IMR-90 (cell line): ENCODE measurements at regions not wholly inside any gene's neighbourhood (a gene's known extent, or its start where the extent isn't known, plus 50 kb on each side); places are given as distances from the start of the nearest gene placed in this dataset.

Source experiments
- ATAC-seq: fragments of 200-7000 bp; cut with Tn5 transposase; 2 replicates; pipeline ENCODE4 v1.9.1; 2020; ENCODE audit warnings: low read depth, mild to moderate bottlenecking, moderate library complexity
- BruUV-seq: library from RNA; stranded (reverse); fragments of 400-500 nt; replicated peaks from 2 replicates; lab custom pipeline; 2021; lab: Mats Ljungman, UMichigan
- CTCF ChIA-PET: fragments of 300-600 bp; formaldehyde crosslinking; extraction: SDS; loops from one replicate; lab custom pipeline; 2021; ENCODE audit warnings: antibody characterized with exemption; lab: Yijun Ruan, JAX
- POLR2A ChIA-PET: fragments of 300-600 bp; sonication (Branson Sonifier 250); formaldehyde crosslinking; loops from one replicate; lab custom pipeline; 2022; ENCODE audit warnings: antibody characterized with exemption; ENCODE audit not compliant: unreplicated experiment; lab: Charles Lee
- DNase-seq: peaks from one replicate; pipeline ENCODE4 v3.0.0; 2013
- H2AFZ ChIP-seq: replicated peaks from 2 replicates; pipeline ENCODE3; 2013; ENCODE audit warnings: low read length, mild to moderate bottlenecking; ENCODE audit not compliant: poor library complexity
- H2AK5ac ChIP-seq: 2 replicates; pipeline ENCODE4 v1.6.1; 2013; ENCODE audit warnings: low read depth, low read length, inconsistent platforms
- H2AK9ac ChIP-seq: replicated peaks from 2 replicates; pipeline ENCODE3; 2013; ENCODE audit warnings: mild to moderate bottlenecking, low read depth, low read length, moderate library complexity; ENCODE audit not compliant: poor library complexity
- H2BK120ac ChIP-seq: 2 replicates; pipeline ENCODE4 v1.6.1; 2013; ENCODE audit warnings: low read depth, low read length, inconsistent platforms
- H2BK15ac ChIP-seq: 3 replicates; pipeline ENCODE4 v1.6.1; 2013; ENCODE audit warnings: low read depth, low read length, inconsistent platforms
- H2BK20ac ChIP-seq: 2 replicates; pipeline ENCODE4 v1.6.1; 2013; ENCODE audit warnings: low read depth, mild to moderate bottlenecking, inconsistent platforms, low read length, moderate library complexity
- H2BK5ac ChIP-seq: 2 replicates; pipeline ENCODE4 v1.6.1; 2013; ENCODE audit warnings: mild to moderate bottlenecking, low read depth, low read length, inconsistent platforms; ENCODE audit not compliant: poor library complexity, severe bottlenecking
- H3K14ac ChIP-seq: replicated peaks from 2 replicates; pipeline ENCODE4 v1.6.1; 2013; ENCODE audit warnings: low read depth, low read length, inconsistent platforms
- H3K18ac ChIP-seq: 2 replicates; pipeline ENCODE4 v1.6.1; 2013; ENCODE audit warnings: low read depth, low read length, control low read depth
- H3K23ac ChIP-seq: 2 replicates; pipeline ENCODE4 v1.6.1; 2013; ENCODE audit warnings: low read depth, low read length, inconsistent platforms
- H3K27ac ChIP-seq: 2 replicates; pipeline ENCODE4 v1.5.1; 2013; ENCODE audit warnings: mild to moderate bottlenecking, control low read depth, low read length; ENCODE audit not compliant: insufficient read depth
- H3K27me3 ChIP-seq: 2 replicates; pipeline ENCODE4 v1.6.1; 2013; ENCODE audit warnings: low read length; ENCODE audit not compliant: control insufficient read depth, insufficient read depth
- H3K36me3 ChIP-seq: 2 replicates; pipeline ENCODE4 v1.6.1; 2013; ENCODE audit warnings: low read length, mixed read lengths; ENCODE audit not compliant: control insufficient read depth, insufficient read depth
- H3K4ac ChIP-seq: 2 replicates; pipeline ENCODE4 v1.6.1; 2013; ENCODE audit warnings: low read depth, low read length, inconsistent platforms
- H3K4me1 ChIP-seq: 2 replicates; pipeline ENCODE4 v1.6.1; 2013; ENCODE audit warnings: low read length, mixed read lengths; ENCODE audit not compliant: control insufficient read depth, insufficient read depth
- H3K4me2 ChIP-seq: 2 replicates; pipeline ENCODE4 v1.6.1; 2013; ENCODE audit warnings: low read depth, mild to moderate bottlenecking, control low read depth, low read length, moderate library complexity
- H3K4me3 ChIP-seq: 2 replicates; pipeline ENCODE4 v1.5.1; 2013; ENCODE audit warnings: low read depth, mild to moderate bottlenecking, control low read depth, low read length, moderate library complexity; ENCODE audit not compliant: insufficient read depth
- H3K56ac ChIP-seq: 2 replicates; pipeline ENCODE4 v1.6.1; 2013; ENCODE audit warnings: low read length, inconsistent platforms; ENCODE audit not compliant: insufficient read depth; ENCODE audit errors: extremely low read depth
- H3K79me1 ChIP-seq, 2 experiments: 2 replicates each; pipeline ENCODE4 v1.6.1; 2013; ENCODE audit warnings: low read length in 2 of 2, inconsistent platforms in 1 of 2, low read depth in 1 of 2
- H3K9ac ChIP-seq: 2 replicates; pipeline ENCODE4 v1.6.1; 2013; ENCODE audit warnings: low read depth, low read length, control low read depth
- H3K9me1 ChIP-seq: 2 replicates; pipeline ENCODE4 v1.6.1; 2013; ENCODE audit warnings: low read length, inconsistent platforms; ENCODE audit not compliant: insufficient read depth
- H3K9me3 ChIP-seq: 2 replicates; pipeline ENCODE4 v1.6.1; 2013; ENCODE audit warnings: low read length; ENCODE audit not compliant: control insufficient read depth, insufficient read depth
- H4K20me1 ChIP-seq: 2 replicates; pipeline ENCODE4 v1.6.1; 2013; ENCODE audit warnings: low read length, inconsistent platforms; ENCODE audit not compliant: insufficient read depth
- H4K5ac ChIP-seq: 2 replicates; pipeline ENCODE4 v1.6.1; 2013; ENCODE audit warnings: mild to moderate bottlenecking, low read depth, low read length, control low read depth
- H4K8ac ChIP-seq, 2 experiments: 2 replicates each; pipeline ENCODE4 v1.6.1; 2013; ENCODE audit warnings: low read depth in 2 of 2, low read length in 2 of 2, control low read depth in 1 of 2, inconsistent platforms in 1 of 2
- H4K91ac ChIP-seq: 2 replicates; pipeline ENCODE4 v1.6.1; 2013; ENCODE audit warnings: low read depth, low read length, inconsistent platforms; ENCODE audit not compliant: insufficient read depth
- BHLHE40 ChIP-seq: fragments of 150-350 bp; IDR thresholded peaks from 2 replicates; pipeline ENCODE4 v1.6.1; 2016; ENCODE audit warnings: mild to moderate bottlenecking, low read depth, low read length
- CEBPB ChIP-seq: IDR thresholded peaks from 2 replicates; pipeline ENCODE4 v1.6.1; 2012; ENCODE audit warnings: low read depth, low read length, improper control_type of control experiment
- CHD1 ChIP-seq: IDR thresholded peaks from 2 replicates; pipeline ENCODE4 v1.6.1; 2012; ENCODE audit warnings: low read depth, low read length, improper control_type of control experiment
- CTCF ChIP-seq: conservative IDR thresholded peaks from 2 replicates; pipeline ENCODE4 v1.5.1; 2012; ENCODE audit warnings: mild to moderate bottlenecking, low read depth, low read length, improper control_type of control experiment
- ELK1 ChIP-seq: fragments of 150-350 bp; IDR thresholded peaks from 2 replicates; pipeline ENCODE4 v1.6.1; 2016; ENCODE audit warnings: low read depth, mild to moderate bottlenecking, low read length, moderate library complexity, borderline replicate concordance
- FOS ChIP-seq: fragments of 150-350 bp; IDR thresholded peaks from 2 replicates; pipeline ENCODE4 v1.6.1; 2016; ENCODE audit warnings: low read depth, low read length
- MAFK ChIP-seq: IDR thresholded peaks from 2 replicates; pipeline ENCODE4 v1.6.1; 2012; ENCODE audit warnings: low read depth, low read length, improper control_type of control experiment
- MAZ ChIP-seq: IDR thresholded peaks from 2 replicates; pipeline ENCODE4 v1.6.1; 2012; ENCODE audit warnings: low read depth, mild to moderate bottlenecking, low read length, improper control_type of control experiment, moderate library complexity, borderline replicate concordance
- MXI1 ChIP-seq: IDR thresholded peaks from 2 replicates; pipeline ENCODE4 v1.6.1; 2012; ENCODE audit warnings: low read depth, mild to moderate bottlenecking, low read length, moderate library complexity, borderline replicate concordance
- NFE2L2 ChIP-seq: fragments of 150-350 bp; IDR thresholded peaks from 2 replicates; pipeline ENCODE4 v1.6.1; 2016; ENCODE audit warnings: low read depth, mild to moderate bottlenecking, low read length
- POLR2A ChIP-seq: IDR thresholded peaks from 2 replicates; pipeline ENCODE4 v1.6.1; 2012; ENCODE audit warnings: mild to moderate bottlenecking, low read depth, low read length
- RAD21 ChIP-seq: IDR thresholded peaks from 2 replicates; pipeline ENCODE4 v1.6.1; 2012; ENCODE audit warnings: low read length, improper control_type of control experiment
- RCOR1 ChIP-seq: IDR thresholded peaks from 2 replicates; pipeline ENCODE4 v1.6.1; 2012; ENCODE audit warnings: mild to moderate bottlenecking, low read length, improper control_type of control experiment; ENCODE audit not compliant: insufficient replicate concordance
- RFX5 ChIP-seq: IDR thresholded peaks from 2 replicates; pipeline ENCODE4 v1.8.0; 2012; ENCODE audit warnings: low read depth, mild to moderate bottlenecking, low read length, moderate library complexity
- SMC3 ChIP-seq: fragments of 150-350 bp; IDR thresholded peaks from 2 replicates; pipeline ENCODE4 v1.6.1; 2016; ENCODE audit warnings: low read depth, mild to moderate bottlenecking, antibody characterized with exemption, low read length, moderate library complexity
- USF2 ChIP-seq: fragments of 150-350 bp; IDR thresholded peaks from 2 replicates; pipeline ENCODE4 v1.6.1; 2017; ENCODE audit warnings: mild to moderate bottlenecking, antibody characterized with exemption, low read length, low read depth
- WGBS, 2 experiments: methylation state at CpG; one replicate each; pipeline versions ENCODE4 v1.1.5 to v1.1.7; 2013; ENCODE audit warnings: missing lambda C conversion rate in 2 of 2; ENCODE audit not compliant: insufficient read length in 1 of 2; ENCODE audit errors: extremely low coverage in 2 of 2; 5-methylcytosine and 5-hydroxymethylcytosine counted together
- dilution Hi-C: fragments of 300-500 bp; cut with HindIII; formaldehyde crosslinking; loops from one replicate; pipeline ENCODE4 v1.14.3; 2018; ENCODE audit warnings: low sequenced_read_pairs; ENCODE audit not compliant: unreplicated experiment
- in situ Hi-C: fragments of 300-500 bp; cut with MboI; formaldehyde crosslinking; loops from 3 replicates; pipeline ENCODE4 v1.14.3; 2019; ENCODE audit warnings: low sequenced_read_pairs, inconsistent platforms, mixed read lengths
- intact Hi-C: fragments of 100-400 bp; cut with micrococcal nuclease; formaldehyde crosslinking; loops from 2 replicates; pipeline ENCODE4 v1.10.0; 2022

- Histone ChIP-seq H2BK5ac (no peak overlapping the region), H3K14ac (no peak overlapping the region), H3K4me2 (no peak overlapping the region), H3K36me3 (no peaks in the 10 kb centered on the region), H3K4ac (no peak overlapping the region), H4K8ac (no peak overlapping the region), H2BK15ac (no peak overlapping the region; the same call in 2 of the 3 replicates), H3K56ac (no peak overlapping the region), H4K5ac (no peak overlapping the region), H2BK120ac (no peak overlapping the region), H3K27ac (no peak overlapping the region), H3K18ac (no peak overlapping the region), H2AK5ac (no peak overlapping the region), H3K9ac (no peak overlapping the region), H3K23ac (no peak overlapping the region), H3K79me1 (no peaks in the 10 kb centered on the region), H4K91ac (no peak overlapping the region), H2AK9ac (no peak overlapping the region), H3K4me3 (no peak overlapping the region), H2BK20ac (no peak overlapping the region), H3K27me3 (peaks cover 2% of the 10 kb centered on the region; the same call in 1 of the 2 replicates), H3K9me1 (no peaks in the 10 kb centered on the region), H3K4me1 (peaks cover 4% of the 10 kb centered on the region; the same call in 1 of the 2 replicates), H4K20me1 (no peaks in the 10 kb centered on the region), H3K9me3 (no peaks in the 10 kb centered on the region), H2AFZ (no peak overlapping the region)
- intact Hi-C loops (no loop called here), dilution Hi-C loops (no loop called here), in situ Hi-C loops (no loop called here)
- ChIA-PET CTCF (no interaction called here), POLR2A (no interaction called here)
- DNase-seq (no peak), ATAC-seq (no peak)
- WGBS, 2 experiments = 77% methylated on average over 6 of the region's 8 CpGs; no CpG with 5 or more reads in 1 of the 2 experiments
- BruUV-seq = no TSS peak
- TF ChIP-seq NFE2L2 = no peak
- no peak for TF ChIP-seq POLR2A
- no peak for TF ChIP-seq BHLHE40
- TF ChIP-seq USF2 = no peak
- no peak for TF ChIP-seq MAFK
- TF ChIP-seq CTCF = no peak
- no peak for TF ChIP-seq RAD21
- no peak for TF ChIP-seq CEBPB
- TF ChIP-seq MAZ = no peak
- no peak for TF ChIP-seq SMC3
- TF ChIP-seq RFX5 = no peak
- TF ChIP-seq ELK1 = no peak
- TF ChIP-seq MXI1 = no peak
- TF ChIP-seq FOS = no peak
- TF ChIP-seq RCOR1 = no peak
- TF ChIP-seq CHD1 = no peak
Measured at GRCh38 chr4:4641254-4641653, 99.4 kb upstream of the STX18 start.
